HCT116 (cell line): ENCODE measurements at regions not wholly inside any gene's neighbourhood (a gene's known extent, or its start where the extent isn't known, plus 50 kb on each side); places are given as distances from the start of the nearest gene placed in this dataset.

Source experiments
- ATF3 ChIP-seq: IDR thresholded peaks from 2 replicates; pipeline ENCODE4 v1.6.1; 2012
- CBX3 ChIP-seq: IDR thresholded peaks from 2 replicates; pipeline ENCODE4 v1.6.1; 2012; ENCODE audit warnings: low read depth
- CEBPB ChIP-seq: IDR thresholded peaks from 2 replicates; pipeline ENCODE4 v1.6.1; 2012; ENCODE audit warnings: low read depth
- CTCF ChIP-seq, 3 experiments: fragments of 200-600 bp in 1 of 3; sonication (generic) in 1 of 3; IDR thresholded peaks in 2 of 3; conservative IDR thresholded peaks in 1 of 3; 2 replicates each; pipeline ENCODE4 v1.5.1; 2012 to 2017; ENCODE audit warnings: low read depth in 2 of 3, low read length in 2 of 3, antibody characterized with exemption in 1 of 3, borderline replicate concordance in 1 of 3, control low read depth in 1 of 3, mild to moderate bottlenecking in 1 of 3, mixed read lengths in 1 of 3, mixed run types in 1 of 3, moderate library complexity in 1 of 3; ENCODE audit not compliant: insufficient read depth in 1 of 3
- EGR1 ChIP-seq: IDR thresholded peaks from 2 replicates; pipeline ENCODE4 v1.6.1; 2012; ENCODE audit warnings: low read depth
- EZH2 ChIP-seq: fragments of 200-600 bp; sonication (generic); IDR thresholded peaks from 2 replicates; pipeline ENCODE4 v1.6.1; 2017; ENCODE audit warnings: antibody characterized with exemption, mixed run types
- EZH2phosphoT487 ChIP-seq: fragments of 200-600 bp; IDR thresholded peaks from 2 replicates; pipeline ENCODE4 v1.6.1; 2018; ENCODE audit warnings: antibody characterized with exemption, borderline replicate concordance
- FOSL1 ChIP-seq: IDR thresholded peaks from 2 replicates; pipeline ENCODE4 v1.6.1; 2012; ENCODE audit warnings: low read depth
- JUND ChIP-seq: IDR thresholded peaks from 2 replicates; pipeline ENCODE4 v1.6.1; 2012
- MAX ChIP-seq: IDR thresholded peaks from 2 replicates; pipeline ENCODE4 v1.6.1; 2012
- POLR2A ChIP-seq: IDR thresholded peaks from 2 replicates; pipeline ENCODE4 v1.7.0; 2011; ENCODE audit warnings: borderline replicate concordance; ENCODE audit not compliant: insufficient read depth, insufficient read length; ENCODE audit errors: extremely low read depth
- POLR2AphosphoS5 ChIP-seq: IDR thresholded peaks from 2 replicates; pipeline ENCODE4 v1.6.1; 2011; ENCODE audit warnings: mild to moderate bottlenecking, low read depth, low read length, moderate library complexity
- TCF7L2 ChIP-seq: IDR thresholded peaks from 2 replicates; pipeline ENCODE4 v1.7.0; 2011; ENCODE audit warnings: borderline replicate concordance, inconsistent platforms; ENCODE audit not compliant: insufficient read depth, insufficient read length; ENCODE audit errors: extremely low read depth
- ZNF274 ChIP-seq: fragments of 200-500 bp; sonication (Bioruptor generic); IDR thresholded peaks from 2 replicates; pipeline ENCODE4 v1.6.1; 2014; ENCODE audit warnings: mild to moderate bottlenecking, low read depth, low read length, inconsistent platforms

GRCh38 chr6:128725271-128726233 is 157.4 kb upstream of the LAMA2 start:
- TF ChIP-seq CEBPB = no peak
- no peak for TF ChIP-seq TCF7L2
- TF ChIP-seq MAX = no peak
- peak; percentile 44 to 78 (median 58); a peak in 5 of 6 replicates for TF ChIP-seq CTCF (IDR thresholded peaks at IDR 0.05 in 2 of 3, conservative IDR thresholded peaks at IDR 0.05 in 1 of 3; ENCODE audit: borderline replicate concordance in 1 of 3, insufficient read depth in 1 of 3, low read depth in 2 of 3, low read length in 2 of 3)
- no peak for TF ChIP-seq ZNF274
- no peak for TF ChIP-seq JUND
- TF ChIP-seq POLR2A = no peak
- no peak for TF ChIP-seq EZH2phosphoT487
- TF ChIP-seq FOSL1 = no peak
- no peak for TF ChIP-seq EZH2
- TF ChIP-seq EGR1 = no peak
- TF ChIP-seq ATF3 = no peak
- TF ChIP-seq CBX3 = no peak
- no peak for TF ChIP-seq POLR2AphosphoS5
